ENCODE measurements at regions not wholly inside any gene's neighbourhood (a gene's known extent, or its start where the extent isn't known, plus 50 kb on each side); places are given as distances from the start of the nearest gene placed in this dataset.

- no peak overlapping the region for H3K4me3 ChIP-seq (ENCODE audit: low read depth, low read length)
- no peak for DNase-seq
- in situ Hi-C loops (cut with HindIII; ENCODE audit: low pct_ligation_motif_present, low sequenced_read_pairs): no loop called here
- no peaks in the 10 kb centered on the region for H3K36me3 ChIP-seq (replicated peaks)
- H3K27ac ChIP-seq: no peak overlapping the region
- TF ChIP-seq CTCF (IDR thresholded peaks at IDR 0.05; ENCODE audit: low read depth, low read length, missing control alignments): no peak
- H3K27me3 ChIP-seq (replicated peaks): no peaks in the 10 kb centered on the region
Measured at GRCh38 chr5:110019119-110019518, 329.4 kb downstream of the MAN2A1 start.

GRCh38 chr5:110019780-110020179, 330.1 kb downstream of the MAN2A1 start:
- H3K27me3 ChIP-seq (replicated peaks): no peaks in the 10 kb centered on the region
- no peaks in the 10 kb centered on the region for H3K36me3 ChIP-seq (replicated peaks)
- in situ Hi-C loops (cut with HindIII; ENCODE audit: low pct_ligation_motif_present, low sequenced_read_pairs): no loop called here
- DNase-seq: no peak
- H3K27ac ChIP-seq: no peak overlapping the region
- TF ChIP-seq CTCF (IDR thresholded peaks at IDR 0.05; ENCODE audit: low read depth, low read length, missing control alignments): no peak
- H3K4me3 ChIP-seq (ENCODE audit: low read depth, low read length): no peak overlapping the region

GRCh38 chr5:110021251-110021650, 331.5 kb downstream of the MAN2A1 start:
- Histone ChIP-seq H3K4me3 (ENCODE audit: low read depth, low read length) (no peak overlapping the region), H3K27me3 (replicated peaks) (no peaks in the 10 kb centered on the region), H3K36me3 (replicated peaks) (no peaks in the 10 kb centered on the region), H3K27ac (no peak overlapping the region)
- no peak for TF ChIP-seq CTCF (IDR thresholded peaks at IDR 0.05; ENCODE audit: low read depth, low read length, missing control alignments)
- DNase-seq: no peak
- in situ Hi-C loops (cut with HindIII; ENCODE audit: low pct_ligation_motif_present, low sequenced_read_pairs): no loop called here

GRCh38 chr5:110025160-110025559, 335.4 kb downstream of the MAN2A1 start:
- in situ Hi-C loops (cut with HindIII; ENCODE audit: low pct_ligation_motif_present, low sequenced_read_pairs): no loop called here
- no peaks in the 10 kb centered on the region for H3K36me3 ChIP-seq (replicated peaks)
- no peaks in the 10 kb centered on the region for H3K27me3 ChIP-seq (replicated peaks)
- no peak for DNase-seq
- H3K27ac ChIP-seq: no peak overlapping the region
- no peak overlapping the region for H3K4me3 ChIP-seq (ENCODE audit: low read depth, low read length)
- TF ChIP-seq CTCF (IDR thresholded peaks at IDR 0.05; ENCODE audit: low read depth, low read length, missing control alignments): no peak

GRCh38 chr5:110027527-110028322, 338.0 kb downstream of the MAN2A1 start:
- no peak for DNase-seq
- H3K27me3 ChIP-seq (replicated peaks): no peaks in the 10 kb centered on the region
- H3K27ac ChIP-seq: no peak overlapping the region
- no peaks in the 10 kb centered on the region for H3K36me3 ChIP-seq (replicated peaks)
- TF ChIP-seq CTCF (IDR thresholded peaks at IDR 0.05; ENCODE audit: low read depth, low read length, missing control alignments): no peak
- no peak overlapping the region for H3K4me3 ChIP-seq (ENCODE audit: low read depth, low read length)
- in situ Hi-C loops (cut with HindIII; ENCODE audit: low pct_ligation_motif_present, low sequenced_read_pairs): no loop called here

Measured in brain microvascular endothelial cell (primary cell).